Peyer's patch (tissue), 4 donors: ENCODE measurements at regions not wholly inside any gene's neighbourhood (a gene's known extent, or its start where the extent isn't known, plus 50 kb on each side); places are given as distances from the start of the nearest gene placed in this dataset.

Experiments used
- DNase-seq, 3 donors: peaks; one replicate each; pipeline ENCODE4 v3.0.0-alpha.2; 2017 to 2019
- H3K27ac ChIP-seq, 4 donors: fragments of 200-600 bp; sonication (generic); one replicate each; pipeline ENCODE4 v1.5.1; 2016 to 2019
- H3K27me3 ChIP-seq, 2 donors: fragments of 200-600 bp; sonication (generic); one replicate each; pipeline ENCODE4 v1.5.1; 2019
- H3K36me3 ChIP-seq, 3 donors: fragments of 200-600 bp; sonication (generic); one replicate each; pipeline ENCODE4 v1.5.1; 2016 to 2019
- H3K4me1 ChIP-seq, 4 donors: fragments of 200-600 bp; sonication (generic); one replicate each; pipeline ENCODE4 v1.5.1; 2016 to 2019
- H3K4me3 ChIP-seq, 4 donors: fragments of 200-600 bp; sonication (generic); 1 replicate in 3 of 4; 2 replicates in 1 of 4; pipeline ENCODE4 v1.5.1; 2016 to 2019; ENCODE audit warnings: mild to moderate bottlenecking in 1 of 4
- H3K9me3 ChIP-seq, 4 donors: fragments of 200-600 bp; sonication (generic); one replicate each; pipeline ENCODE4 v1.5.1; 2016 to 2019; ENCODE audit warnings: mild to moderate bottlenecking in 1 of 4
- POLR2A ChIP-seq, 2 donors: fragments of 450-650 bp; IDR thresholded peaks; one replicate each; pipeline ENCODE4 v1.5.1; 2017; ENCODE audit warnings: antibody characterized with exemption in 2 of 2, mild to moderate bottlenecking in 2 of 2, moderate library complexity in 2 of 2
- small RNA-seq, 2 donors: library from RNA; depleted of rRNA; stranded (forward); fragments of <200 nt; gene quantifications; one replicate each; pipeline ENCODE3, GENCODE V24; 2016
- TF ChIP-seq, protein P1 (sequence below), 6 experiments: fragments of 450-650 bp in 4 of 6; fragments of 200-600 bp in 2 of 6; sonication (generic) in 1 of 6; IDR thresholded peaks; one replicate each; pipeline ENCODE4 v1.5.1; 2017 to 2019; ENCODE audit warnings: antibody characterized with exemption in 6 of 6, mild to moderate bottlenecking in 3 of 6, moderate library complexity in 1 of 6

DNA sequence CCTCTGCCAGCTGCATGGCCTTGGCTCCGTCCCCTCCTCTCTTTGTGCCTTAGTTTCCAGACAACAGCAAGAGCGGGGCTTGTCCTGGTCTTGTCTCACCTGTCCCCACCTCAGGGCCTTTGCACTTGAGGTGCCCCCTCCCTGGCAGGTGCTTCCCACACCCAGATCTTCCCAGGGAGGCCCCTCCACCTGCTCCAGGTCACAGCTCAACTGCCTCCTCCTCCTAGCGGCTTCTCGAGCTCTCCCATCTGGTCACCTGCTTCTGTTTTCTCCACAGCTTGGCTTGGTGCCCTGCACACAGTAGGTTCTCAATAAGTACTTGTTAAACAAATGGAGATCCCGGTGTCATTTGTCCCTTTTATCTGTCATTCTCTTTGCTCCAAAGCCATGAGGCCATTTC lies 64.3 kb upstream of the ZNF716 start:
- TF ChIP-seq, protein P1, sequence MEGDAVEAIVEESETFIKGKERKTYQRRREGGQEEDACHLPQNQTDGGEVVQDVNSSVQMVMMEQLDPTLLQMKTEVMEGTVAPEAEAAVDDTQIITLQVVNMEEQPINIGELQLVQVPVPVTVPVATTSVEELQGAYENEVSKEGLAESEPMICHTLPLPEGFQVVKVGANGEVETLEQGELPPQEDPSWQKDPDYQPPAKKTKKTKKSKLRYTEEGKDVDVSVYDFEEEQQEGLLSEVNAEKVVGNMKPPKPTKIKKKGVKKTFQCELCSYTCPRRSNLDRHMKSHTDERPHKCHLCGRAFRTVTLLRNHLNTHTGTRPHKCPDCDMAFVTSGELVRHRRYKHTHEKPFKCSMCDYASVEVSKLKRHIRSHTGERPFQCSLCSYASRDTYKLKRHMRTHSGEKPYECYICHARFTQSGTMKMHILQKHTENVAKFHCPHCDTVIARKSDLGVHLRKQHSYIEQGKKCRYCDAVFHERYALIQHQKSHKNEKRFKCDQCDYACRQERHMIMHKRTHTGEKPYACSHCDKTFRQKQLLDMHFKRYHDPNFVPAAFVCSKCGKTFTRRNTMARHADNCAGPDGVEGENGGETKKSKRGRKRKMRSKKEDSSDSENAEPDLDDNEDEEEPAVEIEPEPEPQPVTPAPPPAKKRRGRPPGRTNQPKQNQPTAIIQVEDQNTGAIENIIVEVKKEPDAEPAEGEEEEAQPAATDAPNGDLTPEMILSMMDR (IDR thresholded peaks at IDR 0.05), result no peak
- TF ChIP-seq POLR2A (IDR thresholded peaks at IDR 0.05), result no peak
- no peak for DNase-seq
- Histone ChIP-seq H3K9me3 (peaks cover 0 to 7% (median 0%) of the 10 kb centered on the region in 4 donors), H3K4me3 (no peak overlapping the region), H3K27ac (no peak overlapping the region), H3K36me3 (no peaks in the 10 kb centered on the region), H3K27me3 (no peaks in the 10 kb centered on the region), H3K4me1 (no peaks in the 10 kb centered on the region)

DNA sequence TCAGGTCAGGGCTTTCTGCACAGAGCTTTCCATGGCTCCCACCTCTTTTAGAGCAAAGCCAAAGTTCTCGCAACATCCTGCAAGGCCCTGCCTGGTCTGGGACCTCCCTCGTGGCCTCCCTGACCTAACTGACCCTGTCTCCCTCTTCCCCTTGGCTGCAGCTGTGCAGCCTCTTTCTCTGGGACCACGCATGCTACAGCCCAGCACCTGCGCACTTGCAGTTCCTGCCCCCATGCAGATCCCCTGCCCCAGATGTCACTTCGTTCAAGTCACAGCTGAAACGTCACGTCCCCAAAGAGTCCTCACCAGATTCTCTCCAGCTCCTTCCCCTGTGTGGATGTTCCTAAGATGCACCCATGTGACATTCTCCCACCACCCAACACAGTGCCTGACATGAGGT lies 61.2 kb upstream of the ZNF716 start:
- TF ChIP-seq, protein P1 (IDR thresholded peaks at IDR 0.05), result no peak
- TF ChIP-seq POLR2A (IDR thresholded peaks at IDR 0.05), result no peak
- Histone ChIP-seq H3K27me3 (no peaks in the 10 kb centered on the region), H3K27ac (no peak overlapping the region), H3K4me3 (no peak overlapping the region), H3K9me3 (peaks cover 0 to 4% (median 0%) of the 10 kb centered on the region in 4 donors), H3K4me1 (no peaks in the 10 kb centered on the region), H3K36me3 (no peaks in the 10 kb centered on the region)
- DNase-seq, result no peak

DNA sequence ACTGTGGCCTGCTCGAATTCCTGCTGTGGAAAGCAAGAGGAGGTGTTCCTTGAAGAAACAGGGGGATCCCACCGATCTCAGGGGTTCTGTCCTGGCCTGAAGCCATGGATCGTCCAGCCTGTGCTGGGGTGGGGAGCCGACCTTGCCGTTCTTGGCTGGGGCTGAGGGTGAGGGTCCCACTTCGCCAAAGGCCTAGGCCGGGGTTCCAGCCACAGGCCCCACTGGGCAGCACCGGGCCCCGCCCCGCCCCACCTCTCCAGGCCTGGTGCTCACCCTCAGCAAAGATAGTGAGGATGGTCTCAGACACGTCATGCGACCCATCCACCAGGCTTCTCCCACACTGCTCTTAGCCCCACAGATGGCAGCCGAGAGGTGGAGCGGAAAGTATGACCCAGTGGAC lies 51.4 kb upstream of the ZNF716 start:
- H3K4me1 ChIP-seq, result no peaks in the 10 kb centered on the region
- peaks cover 0 to 17% (median 0%) of the 10 kb centered on the region in 4 donors for H3K9me3 ChIP-seq
- H3K4me3 ChIP-seq, result no peak overlapping the region
- H3K36me3 ChIP-seq, result no peaks in the 10 kb centered on the region
- DNase-seq, result no peak
- H3K27ac ChIP-seq, result no peak overlapping the region
- TF ChIP-seq, protein P1 (IDR thresholded peaks at IDR 0.05), result no peak
- TF ChIP-seq POLR2A (IDR thresholded peaks at IDR 0.05), result no peak
- no peaks in the 10 kb centered on the region for H3K27me3 ChIP-seq

DNA sequence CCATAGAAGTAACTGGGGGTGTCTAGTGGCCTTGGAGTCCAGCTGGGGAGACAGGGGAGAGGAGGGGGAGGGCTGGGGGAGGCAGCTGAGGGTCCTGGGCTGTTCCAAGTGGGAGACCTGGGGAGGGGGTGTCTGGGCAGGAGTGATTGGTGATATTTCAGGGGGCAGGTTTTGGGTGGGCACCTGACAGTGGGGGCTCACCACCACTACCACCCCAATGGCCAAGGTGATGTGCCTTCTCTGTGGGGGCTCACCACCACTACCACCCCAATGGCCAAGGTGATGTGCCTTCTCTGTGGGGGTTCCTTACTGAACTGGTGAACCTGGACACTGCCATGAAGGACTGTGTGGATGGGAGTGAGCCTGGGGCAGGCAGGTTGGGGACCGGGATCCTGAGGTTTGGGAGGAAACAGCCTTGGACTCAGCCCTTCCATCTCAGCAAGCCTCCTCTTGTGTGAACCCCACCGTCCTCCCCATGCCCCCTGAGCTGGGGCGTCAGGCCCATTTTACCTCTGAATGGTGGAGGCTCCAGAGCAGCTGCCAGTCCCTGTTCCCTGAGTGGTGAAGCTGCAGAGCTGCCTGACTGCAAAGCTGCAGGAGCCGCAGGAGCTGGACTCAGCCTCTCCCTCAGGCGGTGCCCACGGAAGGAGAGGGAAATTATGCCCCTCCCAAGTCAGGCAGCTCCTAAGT lies 50.6 kb upstream of the ZNF716 start:
- Histone ChIP-seq H3K4me1 (no peaks in the 10 kb centered on the region), H3K36me3 (no peaks in the 10 kb centered on the region), H3K27me3 (no peaks in the 10 kb centered on the region), H3K27ac (no peak overlapping the region), H3K9me3 (peaks cover 0 to 20% (median 0%) of the 10 kb centered on the region in 4 donors), H3K4me3 (no peak overlapping the region)
- DNase-seq, result no peak
- TF ChIP-seq POLR2A (IDR thresholded peaks at IDR 0.05), result no peak
- TF ChIP-seq, protein P1 (IDR thresholded peaks at IDR 0.05), result no peak

DNA sequence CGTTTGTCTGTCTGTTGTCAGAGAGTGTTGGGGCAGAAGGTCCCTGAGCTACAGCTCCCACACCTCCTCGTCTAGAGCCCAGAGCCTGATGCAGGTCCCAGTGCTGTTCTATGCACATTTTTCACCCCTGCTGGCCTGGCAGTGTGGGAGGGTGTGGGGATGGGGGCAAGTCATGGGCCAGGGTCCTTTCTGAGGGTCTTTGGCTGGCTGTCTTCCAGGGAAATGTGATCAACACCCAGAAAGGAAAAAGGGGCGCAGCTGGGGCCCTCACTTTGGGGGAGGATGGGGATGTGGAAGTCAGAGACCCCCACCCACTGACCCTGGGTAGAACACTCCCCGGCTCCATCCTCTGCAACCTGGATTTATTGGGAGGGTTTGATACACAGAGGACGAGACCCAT lies 50.0 kb upstream of the ZNF716 start:
- Histone ChIP-seq H3K27me3 (no peaks in the 10 kb centered on the region), H3K36me3 (no peaks in the 10 kb centered on the region), H3K27ac (no peak overlapping the region), H3K4me1 (no peaks in the 10 kb centered on the region), H3K9me3 (peaks cover 0 to 21% (median 2%) of the 10 kb centered on the region in 4 donors), H3K4me3 (no peak overlapping the region)
- DNase-seq, result no peak
- TF ChIP-seq, protein P1 (IDR thresholded peaks at IDR 0.05), result no peak
- TF ChIP-seq POLR2A (IDR thresholded peaks at IDR 0.05), result no peak

Small RNA genes lying in the stretch of these regions (small RNA-seq; reads per million reads assigned to genes)
- gene RNU7-157P, result 0 reads per million in 2 donors
